Adipocyte (in vitro differentiated cells): ENCODE measurements at regions not wholly inside any gene's neighbourhood (a gene's known extent, or its start where the extent isn't known, plus 50 kb on each side); places are given as distances from the start of the nearest gene placed in this dataset.
"Not testable (repeated sequence)": the region's sequence is repeated elsewhere in the genome, so short reads cannot be mapped to it uniquely, and the experiment has no call there.

Source experiments
- DNase-seq: peaks from one replicate; pipeline ENCODE4 v3.0.0-alpha.2; 2015; ENCODE audit warnings: low read depth
- H3K27me3 ChIP-seq: replicated peaks from 2 replicates; pipeline ENCODE4 v1.7.0; 2013; ENCODE audit warnings: mild to moderate bottlenecking, low read length, moderate library complexity; ENCODE audit not compliant: control insufficient read depth, insufficient read depth
- H3K36me3 ChIP-seq: 2 replicates; pipeline ENCODE4 v1.7.0; 2013; ENCODE audit warnings: low read length, mild to moderate bottlenecking, moderate library complexity; ENCODE audit not compliant: control insufficient read depth, insufficient read depth, severe bottlenecking
- H3K4me1 ChIP-seq: 2 replicates; pipeline ENCODE4 v1.7.0; 2013; ENCODE audit warnings: mild to moderate bottlenecking, low read length, moderate library complexity; ENCODE audit not compliant: control insufficient read depth, insufficient read depth
- H3K4me3 ChIP-seq: 2 replicates; pipeline ENCODE4 v1.7.0; 2013; ENCODE audit warnings: mild to moderate bottlenecking, low read length, moderate library complexity
- H3K9ac ChIP-seq: 2 replicates; pipeline ENCODE4 v1.7.0; 2013; ENCODE audit warnings: mild to moderate bottlenecking, low read length, moderate library complexity
- H3K9me3 ChIP-seq: 2 replicates; pipeline ENCODE4 v1.7.0; 2013; ENCODE audit warnings: mild to moderate bottlenecking, low read length, moderate library complexity; ENCODE audit not compliant: control insufficient read depth

- H3K27me3 ChIP-seq = no peaks in the 10 kb centered on the region
- no peak for DNase-seq
- no peaks in the 10 kb centered on the region for H3K9me3 ChIP-seq
- H3K9ac ChIP-seq = no peak overlapping the region
- H3K4me1 ChIP-seq = no peaks in the 10 kb centered on the region
- no peak overlapping the region for H3K4me3 ChIP-seq
- H3K36me3 ChIP-seq = no peaks in the 10 kb centered on the region
Observed at GRCh38 chr5:44695259-44695658, 113.5 kb upstream of the MRPS30 start.

DNA sequence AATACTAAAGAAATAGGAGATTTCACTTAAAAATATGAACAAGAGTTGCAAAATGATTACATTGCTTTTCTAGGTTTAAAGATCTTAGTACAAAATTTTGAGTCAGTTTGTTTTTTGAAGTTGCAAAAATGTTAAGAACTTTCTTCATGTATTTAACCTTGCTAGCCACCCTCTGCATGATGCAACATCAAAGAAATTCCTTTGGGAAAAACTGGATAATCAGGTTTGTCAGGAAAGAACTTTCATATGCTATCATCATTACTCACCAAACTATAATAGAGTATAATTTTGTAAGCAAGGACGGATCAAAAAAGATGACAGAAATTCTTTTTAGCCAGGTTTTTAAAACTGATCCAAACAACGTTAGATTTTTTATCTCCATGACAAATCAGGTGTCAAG, 116.9 kb upstream of the MRPS30 start:
- no peaks in the 10 kb centered on the region for H3K9me3 ChIP-seq
- H3K9ac ChIP-seq = no peak overlapping the region
- H3K27me3 ChIP-seq = no peaks in the 10 kb centered on the region
- H3K4me3 ChIP-seq = no peak overlapping the region
- no peak for DNase-seq
- no peaks in the 10 kb centered on the region for H3K36me3 ChIP-seq
- no peaks in the 10 kb centered on the region for H3K4me1 ChIP-seq

GRCh38 chr5:44681906-44682305, 126.8 kb upstream of the MRPS30 start:
- Histone ChIP-seq H3K4me1 (peaks cover 8% of the 10 kb centered on the region), H3K9ac (no peak overlapping the region), H3K27me3 (no peaks in the 10 kb centered on the region), H3K36me3 (no peaks in the 10 kb centered on the region), H3K9me3 (no peaks in the 10 kb centered on the region), H3K4me3 (no peak overlapping the region)
- DNase-seq = no peak

DNA sequence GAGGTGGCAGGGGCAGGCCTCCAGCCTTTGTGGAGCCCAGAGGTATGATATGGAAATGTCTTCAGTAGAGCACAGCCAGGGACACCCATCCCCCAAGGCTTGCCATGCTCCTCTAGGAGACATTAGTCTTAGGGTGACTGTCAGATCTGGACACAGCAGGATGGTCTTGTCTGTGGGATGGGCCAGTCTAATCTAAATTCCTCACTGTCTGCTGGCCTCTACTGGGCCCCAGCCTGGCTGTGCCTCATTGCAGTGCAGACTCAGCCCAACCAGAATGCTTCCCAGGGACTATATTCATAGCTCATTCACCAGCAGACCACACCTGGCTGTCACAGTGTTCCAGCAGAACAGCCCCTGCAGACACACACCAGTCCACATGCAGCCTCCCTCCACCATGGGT, 129.5 kb upstream of the MRPS30 start:
- H3K9me3 ChIP-seq = no peaks in the 10 kb centered on the region
- DNase-seq = no peak
- no peak overlapping the region for H3K9ac ChIP-seq
- peaks cover 8% of the 10 kb centered on the region for H3K4me1 ChIP-seq
- H3K36me3 ChIP-seq = no peaks in the 10 kb centered on the region
- H3K4me3 ChIP-seq = no peak overlapping the region
- H3K27me3 ChIP-seq = no peaks in the 10 kb centered on the region

GRCh38 chr5:44675296-44675695, 133.5 kb upstream of the MRPS30 start:
- no peaks in the 10 kb centered on the region for H3K9me3 ChIP-seq
- H3K27me3 ChIP-seq = no peaks in the 10 kb centered on the region
- no peaks in the 10 kb centered on the region for H3K4me1 ChIP-seq
- H3K36me3 ChIP-seq = no peaks in the 10 kb centered on the region
- H3K4me3 ChIP-seq = no peak overlapping the region
- no peak for DNase-seq
- no peak overlapping the region for H3K9ac ChIP-seq

- Histone ChIP-seq H3K4me1 (no peaks in the 10 kb centered on the region), H3K36me3 (no peaks in the 10 kb centered on the region), H3K4me3 (no peak overlapping the region), H3K9me3 (no peaks in the 10 kb centered on the region), H3K27me3 (no peaks in the 10 kb centered on the region), H3K9ac (no peak overlapping the region)
- DNase-seq = no peak
Observed at GRCh38 chr5:44674461-44674860, 134.3 kb upstream of the MRPS30 start.

DNA sequence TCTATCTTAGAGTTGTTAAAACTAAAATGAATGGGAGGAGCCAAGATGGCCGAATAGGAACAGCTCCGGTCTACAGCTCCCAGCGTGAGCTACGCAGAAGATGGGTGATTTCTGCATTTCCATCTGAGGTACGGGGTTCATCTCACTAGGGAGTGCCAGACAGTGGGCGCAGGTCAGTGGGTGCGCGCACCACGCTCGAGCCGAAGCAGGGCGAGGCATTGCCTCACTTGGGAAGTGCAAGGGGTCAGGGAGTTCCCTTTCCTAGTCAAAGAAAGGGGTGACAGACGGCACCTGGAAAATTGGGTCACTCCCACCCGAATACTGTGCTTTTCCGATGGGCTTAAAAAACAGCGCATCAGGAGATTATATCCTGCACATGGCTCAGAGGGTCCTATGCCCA, 140.3 kb upstream of the MRPS30 start:
- not testable (repeated sequence) for H3K27me3 ChIP-seq, H3K9ac ChIP-seq, H3K9me3 ChIP-seq, H3K4me3 ChIP-seq, DNase-seq, H3K36me3 ChIP-seq
- H3K4me1 ChIP-seq = peaks cover 11% of the 10 kb centered on the region

GRCh38 chr5:44665101-44665701, 143.5 kb upstream of the MRPS30 start:
- no peak for DNase-seq

GRCh38 chr5:44664711-44665100, 144.0 kb upstream of the MRPS30 start:
- peaks cover 19% of the 10 kb centered on the region for H3K4me1 ChIP-seq
- H3K27me3 ChIP-seq = no peaks in the 10 kb centered on the region
- H3K4me3 ChIP-seq = no peak overlapping the region
- H3K9me3 ChIP-seq = no peaks in the 10 kb centered on the region
- no peak overlapping the region for H3K9ac ChIP-seq
- no peaks in the 10 kb centered on the region for H3K36me3 ChIP-seq
- DNase-seq = no peak

More at GRCh38 chr5:44665101-44665701, 143.5 kb upstream of the MRPS30 start:
- no peak overlapping the region for H3K9ac ChIP-seq
- H3K27me3 ChIP-seq = no peaks in the 10 kb centered on the region
- no peaks in the 10 kb centered on the region for H3K9me3 ChIP-seq
- H3K4me3 ChIP-seq = no peak overlapping the region
- H3K36me3 ChIP-seq = no peaks in the 10 kb centered on the region
- peaks cover 18% of the 10 kb centered on the region for H3K4me1 ChIP-seq

DNA sequence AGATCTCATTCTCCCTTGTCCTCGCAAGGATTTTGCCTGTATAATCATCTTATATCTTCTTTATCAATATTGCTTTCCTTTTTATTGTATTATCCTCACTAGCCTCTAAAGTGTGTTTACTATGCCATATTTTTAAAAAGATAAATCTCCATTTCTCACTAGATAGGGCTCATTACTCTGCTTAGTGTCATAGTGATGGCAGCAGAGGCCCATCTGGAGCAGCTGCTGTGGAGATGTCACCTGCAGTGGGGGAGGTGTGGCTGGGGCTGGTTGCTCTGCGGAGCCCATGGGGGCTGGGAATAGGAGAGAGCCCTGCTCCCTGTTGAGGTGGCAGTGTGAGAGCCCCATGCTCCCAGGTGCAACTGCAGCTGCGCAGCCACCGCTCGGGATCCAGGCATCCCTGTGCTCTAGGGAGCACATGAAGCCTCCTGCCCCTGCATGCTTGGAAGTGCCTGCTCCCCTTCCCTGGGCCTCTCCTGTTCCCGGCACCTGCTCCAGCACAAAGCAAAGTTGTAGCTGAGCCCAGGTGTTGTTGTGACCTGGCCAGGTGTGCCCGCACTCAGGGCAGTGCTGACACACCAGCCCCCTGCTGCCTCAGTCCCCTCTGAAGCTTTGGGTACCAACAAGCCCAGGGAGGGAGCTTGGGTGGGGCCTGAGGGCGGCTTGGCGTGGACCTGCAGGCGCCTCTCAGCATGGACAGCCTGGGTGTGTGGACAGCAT, 144.6 kb upstream of the MRPS30 start:
- Histone ChIP-seq H3K36me3 (no peaks in the 10 kb centered on the region), H3K27me3 (no peaks in the 10 kb centered on the region), H3K4me1 (peaks cover 19% of the 10 kb centered on the region), H3K9me3 (no peaks in the 10 kb centered on the region), H3K9ac (no peak overlapping the region), H3K4me3 (no peak overlapping the region)
- no peak for DNase-seq

- no peaks in the 10 kb centered on the region for H3K27me3 ChIP-seq
- H3K9me3 ChIP-seq = peaks cover 3% of the 10 kb centered on the region
- no peak overlapping the region for H3K9ac ChIP-seq
- H3K36me3 ChIP-seq = no peaks in the 10 kb centered on the region
- H3K4me3 ChIP-seq = no peak overlapping the region
- no peak for DNase-seq
- H3K4me1 ChIP-seq = peaks cover 19% of the 10 kb centered on the region
Observed at GRCh38 chr5:44661851-44662250, 146.9 kb upstream of the MRPS30 start.

DNA sequence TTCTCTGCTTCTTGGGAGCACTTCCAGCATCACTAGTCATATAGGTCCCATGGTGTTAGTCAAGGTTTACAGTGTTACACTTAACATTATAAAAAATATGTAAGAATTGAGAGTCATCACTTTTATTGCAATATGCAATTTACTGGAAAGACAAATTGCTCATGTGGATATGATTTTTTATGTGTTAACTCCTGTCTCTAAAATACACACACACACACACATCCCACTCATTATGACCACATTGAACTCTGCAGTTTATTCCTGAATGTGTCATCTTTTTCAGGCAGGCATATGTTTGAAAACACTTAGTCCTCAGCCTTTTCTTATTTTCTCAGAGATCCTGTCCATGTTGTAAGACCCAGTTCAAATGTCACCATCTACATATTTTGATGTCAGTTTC, 148.5 kb upstream of the MRPS30 start:
- H3K27me3 ChIP-seq = no peaks in the 10 kb centered on the region
- no peaks in the 10 kb centered on the region for H3K36me3 ChIP-seq
- H3K9me3 ChIP-seq = peaks cover 17% of the 10 kb centered on the region
- H3K4me1 ChIP-seq = peaks cover 12% of the 10 kb centered on the region
- DNase-seq = no peak
- no peak overlapping the region for H3K9ac ChIP-seq
- no peak overlapping the region for H3K4me3 ChIP-seq
